ENCODE measurements at regions not wholly inside any gene's neighbourhood (a gene's known extent, or its start where the extent isn't known, plus 50 kb on each side); places are given as distances from the start of the nearest gene placed in this dataset.

GRCh38 chr14:66396164-66396563 lies 90.0 kb upstream of the CCDC196 start:
- TF ChIP-seq, protein P1, sequence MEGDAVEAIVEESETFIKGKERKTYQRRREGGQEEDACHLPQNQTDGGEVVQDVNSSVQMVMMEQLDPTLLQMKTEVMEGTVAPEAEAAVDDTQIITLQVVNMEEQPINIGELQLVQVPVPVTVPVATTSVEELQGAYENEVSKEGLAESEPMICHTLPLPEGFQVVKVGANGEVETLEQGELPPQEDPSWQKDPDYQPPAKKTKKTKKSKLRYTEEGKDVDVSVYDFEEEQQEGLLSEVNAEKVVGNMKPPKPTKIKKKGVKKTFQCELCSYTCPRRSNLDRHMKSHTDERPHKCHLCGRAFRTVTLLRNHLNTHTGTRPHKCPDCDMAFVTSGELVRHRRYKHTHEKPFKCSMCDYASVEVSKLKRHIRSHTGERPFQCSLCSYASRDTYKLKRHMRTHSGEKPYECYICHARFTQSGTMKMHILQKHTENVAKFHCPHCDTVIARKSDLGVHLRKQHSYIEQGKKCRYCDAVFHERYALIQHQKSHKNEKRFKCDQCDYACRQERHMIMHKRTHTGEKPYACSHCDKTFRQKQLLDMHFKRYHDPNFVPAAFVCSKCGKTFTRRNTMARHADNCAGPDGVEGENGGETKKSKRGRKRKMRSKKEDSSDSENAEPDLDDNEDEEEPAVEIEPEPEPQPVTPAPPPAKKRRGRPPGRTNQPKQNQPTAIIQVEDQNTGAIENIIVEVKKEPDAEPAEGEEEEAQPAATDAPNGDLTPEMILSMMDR (IDR thresholded peaks at IDR 0.05), result no peak
- TF ChIP-seq EP300 (IDR thresholded peaks at IDR 0.05), result no peak
